HFF-Myc (cell line): ENCODE measurements at regions not wholly inside any gene's neighbourhood (a gene's known extent, or its start where the extent isn't known, plus 50 kb on each side); places are given as distances from the start of the nearest gene placed in this dataset.

ENCODE experiments used
- DNase-seq: peaks from one replicate; pipeline ENCODE4 v3.0.0-alpha.2; 2011; ENCODE audit warnings: low read depth; ENCODE audit errors: extremely low read depth
- H3K4me3 ChIP-seq: replicated peaks from 2 replicates; pipeline ENCODE4 v1.5.1; 2011; ENCODE audit warnings: low read depth, mild to moderate bottlenecking, control low read depth, low read length
- CTCF ChIP-seq: IDR thresholded peaks from 2 replicates; pipeline ENCODE4 v1.5.1; 2012; ENCODE audit warnings: mild to moderate bottlenecking, low read depth, low read length, control low read depth; ENCODE audit errors: missing control alignments

- no peak for DNase-seq
Observed at GRCh38 chr16:72609933-72610332, 438.0 kb upstream of the PMFBP1 start.

GRCh38 chr16:72609066-72609465 lies 437.1 kb upstream of the PMFBP1 start:
- DNase-seq = no peak
- no peak for TF ChIP-seq CTCF
- H3K4me3 ChIP-seq = no peak overlapping the region

More at GRCh38 chr16:72609933-72610332, 438.0 kb upstream of the PMFBP1 start:
- TF ChIP-seq CTCF = no peak
- no peak overlapping the region for H3K4me3 ChIP-seq

- no peak for TF ChIP-seq CTCF
- no peak for DNase-seq
Observed at GRCh38 chr16:72604375-72604774, 432.4 kb upstream of the PMFBP1 start.

GRCh38 chr16:72602499-72602898 lies 430.5 kb upstream of the PMFBP1 start:
- no peak for DNase-seq
- no peak overlapping the region for H3K4me3 ChIP-seq
- TF ChIP-seq CTCF = no peak

More at GRCh38 chr16:72604375-72604774, 432.4 kb upstream of the PMFBP1 start:
- H3K4me3 ChIP-seq = no peak overlapping the region

GRCh38 chr16:72598696-72599095 lies 426.7 kb upstream of the PMFBP1 start:
- TF ChIP-seq CTCF = no peak
- DNase-seq = no peak
- H3K4me3 ChIP-seq = no peak overlapping the region

- H3K4me3 ChIP-seq = no peak overlapping the region
- no peak for TF ChIP-seq CTCF
- no peak for DNase-seq
Observed at GRCh38 chr16:72597938-72598337, 426.0 kb upstream of the PMFBP1 start.

- TF ChIP-seq CTCF = no peak
- DNase-seq = no peak
- H3K4me3 ChIP-seq = no peak overlapping the region
Observed at GRCh38 chr16:72596373-72596772, 424.4 kb upstream of the PMFBP1 start.
